NCI-H2107 treated with DMSO at 0.1 percent for 48 hours (cell line): ENCODE measurements at regions not wholly inside any gene's neighbourhood (a gene's known extent, or its start where the extent isn't known, plus 50 kb on each side); places are given as distances from the start of the nearest gene placed in this dataset.
"Not testable (repeated sequence)": the region's sequence is repeated elsewhere in the genome, so short reads cannot be mapped to it uniquely, and the experiment has no call there.

Experiments
- DNase-seq: peaks from one replicate; lab custom pipeline; 2025; ENCODE audit not compliant: unreplicated experiment; lab: John Stamatoyannopoulos, UW

DNA sequence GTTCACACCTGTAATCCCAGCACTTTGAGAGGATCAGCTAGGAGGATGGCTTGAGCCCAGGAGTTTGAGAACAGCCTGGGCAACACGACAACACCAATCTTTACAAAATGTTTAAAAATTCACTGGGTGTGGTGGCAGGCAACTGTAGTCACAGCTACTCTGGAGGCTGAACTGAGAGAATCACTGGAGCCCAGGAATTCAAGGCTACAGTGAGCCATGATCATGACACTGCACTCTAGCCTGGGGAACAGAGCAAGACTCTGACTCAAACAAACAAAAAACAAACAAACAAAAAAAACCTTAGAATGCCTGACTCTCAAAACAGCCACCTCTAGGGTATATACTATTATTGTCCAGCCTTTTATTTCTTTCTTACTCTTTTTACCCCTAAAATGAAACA is 56.5 kb upstream of the PAPSS2 start:
- DNase-seq, result no peak

DNA sequence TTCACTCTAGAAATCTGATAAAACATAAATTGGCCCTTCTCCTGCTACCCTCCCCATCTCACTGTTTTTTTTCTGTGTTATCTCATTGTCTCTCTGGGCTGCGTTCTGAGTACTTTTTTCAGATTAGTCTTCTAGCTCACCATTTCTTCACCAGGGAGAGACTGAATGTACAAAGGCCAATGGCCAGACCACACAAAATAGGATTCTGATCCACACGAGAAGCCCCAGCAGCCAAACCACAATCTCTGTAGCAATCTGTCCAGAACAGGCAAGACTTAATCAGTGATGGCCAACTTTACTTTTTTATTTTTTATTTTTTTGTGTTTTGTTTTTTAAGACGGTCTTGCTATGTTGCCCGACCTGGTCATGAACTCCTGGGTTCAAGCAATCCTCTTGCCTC is 55.9 kb upstream of the PAPSS2 start:
- no peak for DNase-seq

DNA sequence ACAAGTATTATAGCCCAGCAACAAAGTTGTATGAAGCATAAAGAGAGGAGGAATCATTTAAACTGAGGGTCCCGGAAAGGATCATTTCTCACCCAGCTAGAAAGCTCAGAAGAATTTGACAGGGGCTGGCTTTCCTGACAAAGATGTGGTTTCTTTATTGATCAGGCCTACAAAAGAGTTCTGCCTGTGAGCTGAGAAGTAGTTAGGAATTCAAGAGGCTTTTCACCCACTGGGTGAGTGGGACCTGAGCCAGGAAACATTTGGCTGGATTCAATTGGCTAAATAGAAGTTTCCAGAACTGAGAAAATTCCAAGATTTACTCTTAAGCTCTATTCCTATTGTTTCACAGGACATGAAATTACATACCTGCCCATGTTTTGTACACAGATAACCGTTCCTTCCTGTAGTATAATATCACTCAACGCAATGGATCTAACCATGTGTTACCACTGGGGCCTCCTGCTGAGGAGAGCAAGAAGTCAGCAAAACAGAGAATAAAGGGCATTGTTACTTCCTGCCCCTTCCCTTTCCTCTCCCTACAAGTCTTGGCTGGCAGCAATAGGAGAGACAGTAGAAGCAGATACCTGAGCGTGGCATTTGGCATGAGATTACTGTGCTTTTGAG is 53.9 kb upstream of the PAPSS2 start:
- DNase-seq, result peak; percentile 4

DNA sequence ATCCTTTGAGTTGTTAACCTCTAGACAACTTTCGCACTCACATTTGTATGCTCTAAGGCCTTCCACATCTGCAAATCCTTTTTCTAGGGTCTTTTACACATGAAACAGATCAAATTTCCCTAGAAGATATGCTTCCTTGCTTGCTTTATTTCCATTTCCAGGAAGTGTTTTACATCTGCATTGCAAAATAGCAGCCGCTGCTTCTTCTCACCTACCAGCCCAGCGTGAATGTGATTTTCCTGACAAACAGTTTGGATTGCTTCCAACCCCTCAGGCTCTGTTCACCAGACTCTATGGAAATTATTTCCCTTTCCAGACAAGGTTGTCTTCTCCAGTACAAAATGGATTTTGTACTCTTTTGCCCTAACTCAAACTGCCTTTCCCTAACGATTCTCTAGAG is 50.9 kb upstream of the PAPSS2 start:
- DNase-seq, result no peak

DNA sequence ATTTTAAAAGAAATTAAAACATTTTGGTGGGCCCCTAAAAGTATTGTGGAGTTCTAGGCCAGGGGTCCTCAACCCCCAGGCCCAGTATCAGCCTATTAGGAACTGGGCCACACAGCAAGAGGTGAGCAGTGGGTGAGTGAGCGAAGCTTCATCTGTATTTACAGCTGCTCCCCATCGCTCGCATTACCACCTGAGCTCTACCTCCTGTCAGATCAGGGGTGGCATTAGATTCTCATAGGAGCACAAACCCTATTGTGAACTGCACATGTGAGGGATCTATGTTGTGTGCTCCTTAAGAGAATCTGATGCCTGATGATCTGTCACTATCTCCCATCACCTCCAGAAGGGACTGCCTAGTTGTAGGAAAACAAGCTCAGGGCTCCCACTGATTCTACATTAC is 50.1 kb upstream of the PAPSS2 start:
- DNase-seq, result not testable (repeated sequence)
